ENCODE measurements at regions not wholly inside any gene's neighbourhood (a gene's known extent, or its start where the extent isn't known, plus 50 kb on each side); places are given as distances from the start of the nearest gene placed in this dataset.
"Not testable (repeated sequence)": the region's sequence is repeated elsewhere in the genome, so short reads cannot be mapped to it uniquely, and the experiment has no call there.

- intact Hi-C loops (cut with DNase I): no loop called here
- no peak for DNase-seq
- H3K36me3 ChIP-seq (replicated peaks in 1 of 2): no peaks in the 10 kb centered on the region
- no peaks in the 10 kb centered on the region for H3K9me3 ChIP-seq (replicated peaks in 1 of 3)
- 64 to 73% (median 69%) methylated on average over 2 of the region's 2 CpGs for WGBS, 4 donors
- no peak overlapping the region for H3K27ac ChIP-seq
- no peak overlapping the region for H3K4me3 ChIP-seq
- no peaks in the 10 kb centered on the region for H3K27me3 ChIP-seq
- H3K4me1 ChIP-seq (replicated peaks in 1 of 2): no peaks in the 10 kb centered on the region
- TF ChIP-seq CTCF (IDR thresholded peaks at IDR 0.05) (no peak), POLR2A (IDR thresholded peaks at IDR 0.05) (no peak)
Observed at GRCh38 chr13:81148822-81149221, 807.9 kb upstream of the SPRY2 start.

- not testable (repeated sequence) for H3K4me3 ChIP-seq
Observed at GRCh38 chr13:81146576-81146975, 805.6 kb upstream of the SPRY2 start.

GRCh38 chr13:81142306-81142999, 801.5 kb upstream of the SPRY2 start:
- no peak for DNase-seq
- Histone ChIP-seq H3K27me3 (no peaks in the 10 kb centered on the region), H3K4me1 (replicated peaks in 1 of 2) (no peaks in the 10 kb centered on the region), H3K4me3 (no peak overlapping the region), H3K36me3 (replicated peaks in 1 of 2) (no peaks in the 10 kb centered on the region), H3K9me3 (replicated peaks in 1 of 3) (no peaks in the 10 kb centered on the region), H3K27ac (no peak overlapping the region)
- TF ChIP-seq CTCF (IDR thresholded peaks at IDR 0.05) (no peak), POLR2A (IDR thresholded peaks at IDR 0.05) (no peak)
- intact Hi-C loops (cut with DNase I): no loop called here
- WGBS, 4 donors: 71 to 78% (median 78%) methylated on average over 5 of the region's 5 CpGs

More at GRCh38 chr13:81146576-81146975, 805.6 kb upstream of the SPRY2 start:
- 88 to 92% (median 89%) methylated on average over 12 of the region's 12 CpGs for WGBS, 4 donors
- H3K27me3 ChIP-seq; H3K36me3 ChIP-seq (replicated peaks in 1 of 2); H3K9me3 ChIP-seq (replicated peaks in 1 of 3); DNase-seq; intact Hi-C loops (cut with DNase I); H3K27ac ChIP-seq; H3K4me1 ChIP-seq (replicated peaks in 1 of 2): not testable (repeated sequence)

- no peaks in the 10 kb centered on the region for H3K27me3 ChIP-seq
- no peaks in the 10 kb centered on the region for H3K4me1 ChIP-seq (replicated peaks in 1 of 2)
- 64 to 71% (median 67%) methylated on average over 3 of the region's 3 CpGs for WGBS, 4 donors
- no peak overlapping the region for H3K4me3 ChIP-seq
- TF ChIP-seq CTCF (IDR thresholded peaks at IDR 0.05): no peak
- DNase-seq: no peak
- H3K27ac ChIP-seq: no peak overlapping the region
- intact Hi-C loops (cut with DNase I): no loop called here
- no peaks in the 10 kb centered on the region for H3K9me3 ChIP-seq (replicated peaks in 1 of 3)
- no peaks in the 10 kb centered on the region for H3K36me3 ChIP-seq (replicated peaks in 1 of 2)
Observed at GRCh38 chr13:81140675-81141074, 799.7 kb upstream of the SPRY2 start.

- Histone ChIP-seq H3K4me3 (no peak overlapping the region), H3K4me1 (replicated peaks in 1 of 2) (no peaks in the 10 kb centered on the region), H3K9me3 (replicated peaks in 1 of 3) (no peaks in the 10 kb centered on the region), H3K27ac (no peak overlapping the region), H3K36me3 (replicated peaks in 1 of 2) (no peaks in the 10 kb centered on the region), H3K27me3 (no peaks in the 10 kb centered on the region)
- TF ChIP-seq CTCF (IDR thresholded peaks at IDR 0.05): no peak
- WGBS, 4 donors: 58 to 64% (median 62%) methylated on average over 4 of the region's 4 CpGs
- no peak for DNase-seq
- intact Hi-C loops (cut with DNase I): no loop called here
Observed at GRCh38 chr13:81139987-81140386, 799.1 kb upstream of the SPRY2 start.
